MM.1S (cell line): ENCODE measurements at regions not wholly inside any gene's neighbourhood (a gene's known extent, or its start where the extent isn't known, plus 50 kb on each side); places are given as distances from the start of the nearest gene placed in this dataset.

Experiments
- EZH2 ChIP-seq: fragments of 300-600 bp; sonication (generic); optimal IDR thresholded peaks from 2 replicates; pipeline ENCODE3; 2017; ENCODE audit warnings: low read depth, mild to moderate bottlenecking, antibody characterized with exemption, low read length, mixed read lengths
- EZH2phosphoT487 ChIP-seq: fragments of 300-600 bp; sonication (generic); IDR thresholded peaks from 2 replicates; pipeline ENCODE4 v1.6.1; 2018; ENCODE audit warnings: antibody characterized with exemption, low read length
- TF ChIP-seq, protein P1 (sequence below): fragments of 300-600 bp; sonication (generic); IDR thresholded peaks from 2 replicates; pipeline ENCODE4 v1.5.1; 2016; ENCODE audit warnings: antibody characterized with exemption, low read length, mixed read lengths

DNA sequence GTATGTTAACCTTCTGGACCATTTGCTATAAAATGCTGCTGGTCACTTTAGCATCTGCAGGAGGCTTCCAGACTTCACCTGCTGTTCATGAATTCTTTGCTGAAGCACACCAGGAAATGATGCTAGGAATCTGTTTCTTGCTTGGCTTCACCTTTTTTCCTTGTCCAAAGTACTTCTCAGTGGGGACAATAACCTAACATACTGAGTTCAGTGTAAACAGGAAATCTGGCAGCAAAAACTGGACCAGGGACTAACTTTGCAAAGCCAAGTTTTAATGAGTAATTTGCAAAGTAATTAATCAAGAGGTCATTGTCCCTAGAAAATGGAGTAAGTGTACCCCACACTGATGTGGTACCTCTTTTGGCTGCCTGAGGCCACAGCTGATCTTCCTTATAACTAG lies 128.4 kb downstream of the RXFP2 start:
- no peak for TF ChIP-seq EZH2
- TF ChIP-seq, protein P1, sequence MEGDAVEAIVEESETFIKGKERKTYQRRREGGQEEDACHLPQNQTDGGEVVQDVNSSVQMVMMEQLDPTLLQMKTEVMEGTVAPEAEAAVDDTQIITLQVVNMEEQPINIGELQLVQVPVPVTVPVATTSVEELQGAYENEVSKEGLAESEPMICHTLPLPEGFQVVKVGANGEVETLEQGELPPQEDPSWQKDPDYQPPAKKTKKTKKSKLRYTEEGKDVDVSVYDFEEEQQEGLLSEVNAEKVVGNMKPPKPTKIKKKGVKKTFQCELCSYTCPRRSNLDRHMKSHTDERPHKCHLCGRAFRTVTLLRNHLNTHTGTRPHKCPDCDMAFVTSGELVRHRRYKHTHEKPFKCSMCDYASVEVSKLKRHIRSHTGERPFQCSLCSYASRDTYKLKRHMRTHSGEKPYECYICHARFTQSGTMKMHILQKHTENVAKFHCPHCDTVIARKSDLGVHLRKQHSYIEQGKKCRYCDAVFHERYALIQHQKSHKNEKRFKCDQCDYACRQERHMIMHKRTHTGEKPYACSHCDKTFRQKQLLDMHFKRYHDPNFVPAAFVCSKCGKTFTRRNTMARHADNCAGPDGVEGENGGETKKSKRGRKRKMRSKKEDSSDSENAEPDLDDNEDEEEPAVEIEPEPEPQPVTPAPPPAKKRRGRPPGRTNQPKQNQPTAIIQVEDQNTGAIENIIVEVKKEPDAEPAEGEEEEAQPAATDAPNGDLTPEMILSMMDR = no peak
- TF ChIP-seq EZH2phosphoT487 = no peak
